ENCODE measurements at regions not wholly inside any gene's neighbourhood (a gene's known extent, or its start where the extent isn't known, plus 50 kb on each side); places are given as distances from the start of the nearest gene placed in this dataset.

DNA sequence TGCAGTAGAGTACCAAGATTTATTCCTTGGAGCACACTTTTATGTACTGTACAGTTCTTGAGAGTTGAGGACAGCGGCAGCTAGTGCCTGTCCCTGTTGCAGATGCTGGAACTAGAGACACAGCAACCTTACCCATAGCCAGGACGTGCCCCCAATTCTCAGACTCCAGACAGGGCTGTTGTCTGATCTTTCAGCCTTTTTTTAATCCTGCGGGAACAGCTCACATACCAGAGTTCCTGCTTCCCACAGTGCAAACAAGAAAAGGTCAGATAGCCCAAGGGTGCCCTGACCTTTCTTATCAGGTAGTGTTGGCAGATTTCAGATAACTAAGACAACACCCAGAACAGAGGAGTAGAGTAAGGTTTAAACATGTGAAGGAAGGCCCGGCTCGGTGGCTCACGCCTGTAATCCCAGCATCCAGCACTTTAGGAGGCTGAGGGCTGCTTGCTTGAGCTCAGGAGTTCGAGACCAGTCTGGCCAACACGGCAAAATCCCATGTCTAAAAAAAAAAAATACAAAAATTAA is 78.5 kb downstream of the DOP1B start (continued):
- TF ChIP-seq, protein P1, sequence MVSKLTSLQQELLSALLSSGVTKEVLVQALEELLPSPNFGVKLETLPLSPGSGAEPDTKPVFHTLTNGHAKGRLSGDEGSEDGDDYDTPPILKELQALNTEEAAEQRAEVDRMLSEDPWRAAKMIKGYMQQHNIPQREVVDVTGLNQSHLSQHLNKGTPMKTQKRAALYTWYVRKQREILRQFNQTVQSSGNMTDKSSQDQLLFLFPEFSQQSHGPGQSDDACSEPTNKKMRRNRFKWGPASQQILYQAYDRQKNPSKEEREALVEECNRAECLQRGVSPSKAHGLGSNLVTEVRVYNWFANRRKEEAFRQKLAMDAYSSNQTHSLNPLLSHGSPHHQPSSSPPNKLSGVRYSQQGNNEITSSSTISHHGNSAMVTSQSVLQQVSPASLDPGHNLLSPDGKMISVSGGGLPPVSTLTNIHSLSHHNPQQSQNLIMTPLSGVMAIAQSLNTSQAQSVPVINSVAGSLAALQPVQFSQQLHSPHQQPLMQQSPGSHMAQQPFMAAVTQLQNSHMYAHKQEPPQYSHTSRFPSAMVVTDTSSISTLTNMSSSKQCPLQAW (CRISPR knock-in tag; IDR thresholded peaks at IDR 0.05): peak; percentile 82
- TF ChIP-seq ISL2 (CRISPR knock-in tag; IDR thresholded peaks at IDR 0.05) (peak; percentile 94), GPN1 (CRISPR knock-in tag; IDR thresholded peaks at IDR 0.05; ENCODE audit: borderline replicate concordance) (no peak), SOX6 (IDR thresholded peaks at IDR 0.05) (no peak), SOX6 (CRISPR knock-in tag; IDR thresholded peaks at IDR 0.05) (peak; percentile 92), CBFB (CRISPR knock-in tag; IDR thresholded peaks at IDR 0.05) (peak; percentile 99), SMAD3 (CRISPR knock-in tag; IDR thresholded peaks at IDR 0.05) (peak; percentile 90), MIXL1 (CRISPR knock-in tag; IDR thresholded peaks at IDR 0.05) (peak; percentile 81), FOSL1 (CRISPR knock-in tag; IDR thresholded peaks at IDR 0.05; ENCODE audit: borderline replicate concordance) (peak; percentile 40; the same call in 1 of the 2 replicates), ETV5 (CRISPR knock-in tag; IDR thresholded peaks at IDR 0.05; ENCODE audit: borderline replicate concordance) (peak; percentile 77; the same call in 1 of the 2 replicates), ZBTB7B (CRISPR knock-in tag; IDR thresholded peaks at IDR 0.05) (peak; percentile 93), SIX4 (CRISPR knock-in tag; IDR thresholded peaks at IDR 0.05) (peak; percentile 83)
- TF ChIP-seq, protein P2, sequence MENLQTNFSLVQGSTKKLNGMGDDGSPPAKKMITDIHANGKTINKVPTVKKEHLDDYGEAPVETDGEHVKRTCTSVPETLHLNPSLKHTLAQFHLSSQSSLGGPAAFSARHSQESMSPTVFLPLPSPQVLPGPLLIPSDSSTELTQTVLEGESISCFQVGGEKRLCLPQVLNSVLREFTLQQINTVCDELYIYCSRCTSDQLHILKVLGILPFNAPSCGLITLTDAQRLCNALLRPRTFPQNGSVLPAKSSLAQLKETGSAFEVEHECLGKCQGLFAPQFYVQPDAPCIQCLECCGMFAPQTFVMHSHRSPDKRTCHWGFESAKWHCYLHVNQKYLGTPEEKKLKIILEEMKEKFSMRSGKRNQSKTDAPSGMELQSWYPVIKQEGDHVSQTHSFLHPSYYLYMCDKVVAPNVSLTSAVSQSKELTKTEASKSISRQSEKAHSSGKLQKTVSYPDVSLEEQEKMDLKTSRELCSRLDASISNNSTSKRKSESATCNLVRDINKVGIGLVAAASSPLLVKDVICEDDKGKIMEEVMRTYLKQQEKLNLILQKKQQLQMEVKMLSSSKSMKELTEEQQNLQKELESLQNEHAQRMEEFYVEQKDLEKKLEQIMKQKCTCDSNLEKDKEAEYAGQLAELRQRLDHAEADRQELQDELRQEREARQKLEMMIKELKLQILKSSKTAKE (CRISPR knock-in tag; IDR thresholded peaks at IDR 0.05; ENCODE audit: borderline replicate concordance): peak; percentile 97
- TF ChIP-seq, protein P3, sequence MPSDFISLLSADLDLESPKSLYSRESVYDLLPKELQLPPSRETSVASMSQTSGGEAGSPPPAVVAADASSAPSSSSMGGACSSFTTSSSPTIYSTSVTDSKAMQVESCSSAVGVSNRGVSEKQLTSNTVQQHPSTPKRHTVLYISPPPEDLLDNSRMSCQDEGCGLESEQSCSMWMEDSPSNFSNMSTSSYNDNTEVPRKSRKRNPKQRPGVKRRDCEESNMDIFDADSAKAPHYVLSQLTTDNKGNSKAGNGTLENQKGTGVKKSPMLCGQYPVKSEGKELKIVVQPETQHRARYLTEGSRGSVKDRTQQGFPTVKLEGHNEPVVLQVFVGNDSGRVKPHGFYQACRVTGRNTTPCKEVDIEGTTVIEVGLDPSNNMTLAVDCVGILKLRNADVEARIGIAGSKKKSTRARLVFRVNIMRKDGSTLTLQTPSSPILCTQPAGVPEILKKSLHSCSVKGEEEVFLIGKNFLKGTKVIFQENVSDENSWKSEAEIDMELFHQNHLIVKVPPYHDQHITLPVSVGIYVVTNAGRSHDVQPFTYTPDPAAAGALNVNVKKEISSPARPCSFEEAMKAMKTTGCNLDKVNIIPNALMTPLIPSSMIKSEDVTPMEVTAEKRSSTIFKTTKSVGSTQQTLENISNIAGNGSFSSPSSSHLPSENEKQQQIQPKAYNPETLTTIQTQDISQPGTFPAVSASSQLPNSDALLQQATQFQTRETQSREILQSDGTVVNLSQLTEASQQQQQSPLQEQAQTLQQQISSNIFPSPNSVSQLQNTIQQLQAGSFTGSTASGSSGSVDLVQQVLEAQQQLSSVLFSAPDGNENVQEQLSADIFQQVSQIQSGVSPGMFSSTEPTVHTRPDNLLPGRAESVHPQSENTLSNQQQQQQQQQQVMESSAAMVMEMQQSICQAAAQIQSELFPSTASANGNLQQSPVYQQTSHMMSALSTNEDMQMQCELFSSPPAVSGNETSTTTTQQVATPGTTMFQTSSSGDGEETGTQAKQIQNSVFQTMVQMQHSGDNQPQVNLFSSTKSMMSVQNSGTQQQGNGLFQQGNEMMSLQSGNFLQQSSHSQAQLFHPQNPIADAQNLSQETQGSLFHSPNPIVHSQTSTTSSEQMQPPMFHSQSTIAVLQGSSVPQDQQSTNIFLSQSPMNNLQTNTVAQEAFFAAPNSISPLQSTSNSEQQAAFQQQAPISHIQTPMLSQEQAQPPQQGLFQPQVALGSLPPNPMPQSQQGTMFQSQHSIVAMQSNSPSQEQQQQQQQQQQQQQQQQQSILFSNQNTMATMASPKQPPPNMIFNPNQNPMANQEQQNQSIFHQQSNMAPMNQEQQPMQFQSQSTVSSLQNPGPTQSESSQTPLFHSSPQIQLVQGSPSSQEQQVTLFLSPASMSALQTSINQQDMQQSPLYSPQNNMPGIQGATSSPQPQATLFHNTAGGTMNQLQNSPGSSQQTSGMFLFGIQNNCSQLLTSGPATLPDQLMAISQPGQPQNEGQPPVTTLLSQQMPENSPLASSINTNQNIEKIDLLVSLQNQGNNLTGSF (CRISPR knock-in tag; IDR thresholded peaks at IDR 0.05): no peak
- TF ChIP-seq, protein P4, sequence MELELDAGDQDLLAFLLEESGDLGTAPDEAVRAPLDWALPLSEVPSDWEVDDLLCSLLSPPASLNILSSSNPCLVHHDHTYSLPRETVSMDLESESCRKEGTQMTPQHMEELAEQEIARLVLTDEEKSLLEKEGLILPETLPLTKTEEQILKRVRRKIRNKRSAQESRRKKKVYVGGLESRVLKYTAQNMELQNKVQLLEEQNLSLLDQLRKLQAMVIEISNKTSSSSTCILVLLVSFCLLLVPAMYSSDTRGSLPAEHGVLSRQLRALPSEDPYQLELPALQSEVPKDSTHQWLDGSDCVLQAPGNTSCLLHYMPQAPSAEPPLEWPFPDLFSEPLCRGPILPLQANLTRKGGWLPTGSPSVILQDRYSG (CRISPR knock-in tag; IDR thresholded peaks at IDR 0.05): no peak
- TF ChIP-seq, protein P5, sequence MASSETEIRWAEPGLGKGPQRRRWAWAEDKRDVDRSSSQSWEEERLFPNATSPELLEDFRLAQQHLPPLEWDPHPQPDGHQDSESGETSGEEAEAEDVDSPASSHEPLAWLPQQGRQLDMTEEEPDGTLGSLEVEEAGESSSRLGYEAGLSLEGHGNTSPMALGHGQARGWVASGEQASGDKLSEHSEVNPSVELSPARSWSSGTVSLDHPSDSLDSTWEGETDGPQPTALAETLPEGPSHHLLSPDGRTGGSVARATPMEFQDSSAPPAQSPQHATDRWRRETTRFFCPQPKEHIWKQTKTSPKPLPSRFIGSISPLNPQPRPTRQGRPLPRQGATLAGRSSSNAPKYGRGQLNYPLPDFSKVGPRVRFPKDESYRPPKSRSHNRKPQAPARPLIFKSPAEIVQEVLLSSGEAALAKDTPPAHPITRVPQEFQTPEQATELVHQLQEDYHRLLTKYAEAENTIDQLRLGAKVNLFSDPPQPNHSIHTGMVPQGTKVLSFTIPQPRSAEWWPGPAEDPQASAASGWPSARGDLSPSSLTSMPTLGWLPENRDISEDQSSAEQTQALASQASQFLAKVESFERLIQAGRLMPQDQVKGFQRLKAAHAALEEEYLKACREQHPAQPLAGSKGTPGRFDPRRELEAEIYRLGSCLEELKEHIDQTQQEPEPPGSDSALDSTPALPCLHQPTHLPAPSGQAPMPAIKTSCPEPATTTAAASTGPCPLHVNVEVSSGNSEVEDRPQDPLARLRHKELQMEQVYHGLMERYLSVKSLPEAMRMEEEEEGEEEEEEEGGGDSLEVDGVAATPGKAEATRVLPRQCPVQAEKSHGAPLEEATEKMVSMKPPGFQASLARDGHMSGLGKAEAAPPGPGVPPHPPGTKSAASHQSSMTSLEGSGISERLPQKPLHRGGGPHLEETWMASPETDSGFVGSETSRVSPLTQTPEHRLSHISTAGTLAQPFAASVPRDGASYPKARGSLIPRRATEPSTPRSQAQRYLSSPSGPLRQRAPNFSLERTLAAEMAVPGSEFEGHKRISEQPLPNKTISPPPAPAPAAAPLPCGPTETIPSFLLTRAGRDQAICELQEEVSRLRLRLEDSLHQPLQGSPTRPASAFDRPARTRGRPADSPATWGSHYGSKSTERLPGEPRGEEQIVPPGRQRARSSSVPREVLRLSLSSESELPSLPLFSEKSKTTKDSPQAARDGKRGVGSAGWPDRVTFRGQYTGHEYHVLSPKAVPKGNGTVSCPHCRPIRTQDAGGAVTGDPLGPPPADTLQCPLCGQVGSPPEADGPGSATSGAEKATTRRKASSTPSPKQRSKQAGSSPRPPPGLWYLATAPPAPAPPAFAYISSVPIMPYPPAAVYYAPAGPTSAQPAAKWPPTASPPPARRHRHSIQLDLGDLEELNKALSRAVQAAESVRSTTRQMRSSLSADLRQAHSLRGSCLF (CRISPR knock-in tag; IDR thresholded peaks at IDR 0.05; ENCODE audit: borderline replicate concordance): no peak

Measured in HepG2 (cell line).